NCI-H1694 (cell line): ENCODE measurements at regions not wholly inside any gene's neighbourhood (a gene's known extent, or its start where the extent isn't known, plus 50 kb on each side); places are given as distances from the start of the nearest gene placed in this dataset.

Experiments
- DNase-seq: peaks from one replicate; lab custom pipeline; 2025; lab: John Stamatoyannopoulos, UW

- DNase-seq, result no peak
These were observed 159.5 kb downstream of the MRPL14 start for GRCh38 chr6:43967719-43968091.

- DNase-seq, result no peak
These were observed 160.2 kb downstream of the MRPL14 start for GRCh38 chr6:43966853-43967718.

- no peak for DNase-seq
These were observed 160.9 kb downstream of the MRPL14 start for GRCh38 chr6:43966374-43966658.

- no peak for DNase-seq
These were observed 161.5 kb downstream of the MRPL14 start for GRCh38 chr6:43965628-43966373.

- no peak for DNase-seq
These were observed 162.3 kb downstream of the MRPL14 start for GRCh38 chr6:43964659-43965570.

- no peak for DNase-seq
These were observed 163.2 kb downstream of the MRPL14 start for GRCh38 chr6:43963877-43964658.

- DNase-seq, result no peak
These were observed 164.0 kb downstream of the MRPL14 start for GRCh38 chr6:43963203-43963602.

GRCh38 chr6:43962458-43962857 lies 164.8 kb downstream of the MRPL14 start:
- no peak for DNase-seq

- no peak for DNase-seq
These were observed 170.0 kb downstream of the MRPL14 start for GRCh38 chr6:43957273-43957672.

- no peak for DNase-seq
These were observed 170.8 kb downstream of the MRPL14 start for GRCh38 chr6:43956478-43956877.

- DNase-seq, result no peak
These were observed 172.7 kb downstream of the MRPL14 start for GRCh38 chr6:43954311-43955131.

- DNase-seq, result no peak
These were observed 173.4 kb downstream of the MRPL14 start for GRCh38 chr6:43953794-43954310.

GRCh38 chr6:43953256-43953655 lies 174.0 kb downstream of the MRPL14 start:
- no peak for DNase-seq

GRCh38 chr6:43952746-43953145 lies 174.5 kb downstream of the MRPL14 start:
- DNase-seq, result no peak

GRCh38 chr6:43951756-43952675 lies 175.2 kb downstream of the MRPL14 start:
- DNase-seq, result no peak

- no peak for DNase-seq
These were observed 176.0 kb downstream of the MRPL14 start for GRCh38 chr6:43951063-43951755.

- no peak for DNase-seq
These were observed 176.6 kb downstream of the MRPL14 start for GRCh38 chr6:43950731-43951062.

GRCh38 chr6:43950051-43950605 lies 177.1 kb downstream of the MRPL14 start:
- no peak for DNase-seq

GRCh38 chr6:43949551-43949991 lies 177.7 kb downstream of the MRPL14 start:
- no peak for DNase-seq
